ENCODE measurements at regions not wholly inside any gene's neighbourhood (a gene's known extent, or its start where the extent isn't known, plus 50 kb on each side); places are given as distances from the start of the nearest gene placed in this dataset.

- TF ChIP-seq POLR2A (IDR thresholded peaks at IDR 0.05) (no peak), CTCF (IDR thresholded peaks at IDR 0.05) (no peak)
Measured at GRCh38 chr20:6831461-6831860, 64.0 kb downstream of the BMP2 start.

All from uterus (tissue), 2 donors.